ENCODE measurements at regions not wholly inside any gene's neighbourhood (a gene's known extent, or its start where the extent isn't known, plus 50 kb on each side); places are given as distances from the start of the nearest gene placed in this dataset.
"Not testable (repeated sequence)": the region's sequence is repeated elsewhere in the genome, so short reads cannot be mapped to it uniquely, and the experiment has no call there.

- in situ Hi-C loops (cut with HindIII; ENCODE audit: low sequenced_read_pairs): no loop called here
Observed at GRCh38 chr11:122604621-122605020, 50.9 kb upstream of the UBASH3B start.

- in situ Hi-C loops (cut with HindIII; ENCODE audit: low sequenced_read_pairs): no loop called here
Observed at GRCh38 chr11:122601141-122602125, 54.1 kb upstream of the UBASH3B start.

- in situ Hi-C loops (cut with HindIII; ENCODE audit: low sequenced_read_pairs): no loop called here
Observed at GRCh38 chr11:122600290-122600689, 55.2 kb upstream of the UBASH3B start.

GRCh38 chr11:122599434-122599833, 56.1 kb upstream of the UBASH3B start:
- in situ Hi-C loops (cut with HindIII; ENCODE audit: low sequenced_read_pairs): no loop called here

- in situ Hi-C loops (cut with HindIII; ENCODE audit: low sequenced_read_pairs): no loop called here
Observed at GRCh38 chr11:122598971-122599370, 56.6 kb upstream of the UBASH3B start.

GRCh38 chr11:122597511-122597910, 58.0 kb upstream of the UBASH3B start:
- in situ Hi-C loops (cut with HindIII; ENCODE audit: low sequenced_read_pairs): no loop called here

GRCh38 chr11:122594986-122595645, 60.4 kb upstream of the UBASH3B start:
- in situ Hi-C loops (cut with HindIII; ENCODE audit: low sequenced_read_pairs): no loop called here

GRCh38 chr11:122593473-122594420, 61.8 kb upstream of the UBASH3B start:
- in situ Hi-C loops (cut with HindIII; ENCODE audit: low sequenced_read_pairs): no loop called here

- in situ Hi-C loops (cut with HindIII; ENCODE audit: low sequenced_read_pairs): no loop called here
Observed at GRCh38 chr11:122592641-122593040, 62.9 kb upstream of the UBASH3B start.

- in situ Hi-C loops (cut with HindIII; ENCODE audit: low sequenced_read_pairs): loop anchor here (5.0 kb wide), 1 partner anchor 47 kb away; no protein-coding TSS in a partner anchor
Observed at GRCh38 chr11:122584670-122585069, 70.9 kb upstream of the UBASH3B start.

GRCh38 chr11:122580071-122580470, 75.5 kb upstream of the UBASH3B start:
- in situ Hi-C loops (cut with HindIII; ENCODE audit: low sequenced_read_pairs): not testable (repeated sequence)

GRCh38 chr11:122578171-122578825, 77.2 kb upstream of the UBASH3B start:
- in situ Hi-C loops (cut with HindIII; ENCODE audit: low sequenced_read_pairs): no loop called here

GRCh38 chr11:122572592-122572991, 82.9 kb upstream of the UBASH3B start:
- in situ Hi-C loops (cut with HindIII; ENCODE audit: low sequenced_read_pairs): no loop called here

- in situ Hi-C loops (cut with HindIII; ENCODE audit: low sequenced_read_pairs): no loop called here
Observed at GRCh38 chr11:122563761-122564160, 91.8 kb upstream of the UBASH3B start.

- in situ Hi-C loops (cut with HindIII; ENCODE audit: low sequenced_read_pairs): no loop called here
Observed at GRCh38 chr11:122559734-122560382, 95.7 kb upstream of the UBASH3B start.

- in situ Hi-C loops (cut with HindIII; ENCODE audit: low sequenced_read_pairs): not testable (repeated sequence)
Observed at GRCh38 chr11:122559218-122559617, 96.3 kb upstream of the UBASH3B start.

- in situ Hi-C loops (cut with HindIII; ENCODE audit: low sequenced_read_pairs): not testable (repeated sequence)
Observed at GRCh38 chr11:122557163-122557562, 98.4 kb upstream of the UBASH3B start.

GRCh38 chr11:122556605-122557004, 98.9 kb upstream of the UBASH3B start:
- in situ Hi-C loops (cut with HindIII; ENCODE audit: low sequenced_read_pairs): no loop called here

- in situ Hi-C loops (cut with HindIII; ENCODE audit: low sequenced_read_pairs): loop anchor here (5.0 kb wide), 1 partner anchor 49 kb away; no protein-coding TSS in a partner anchor
Observed at GRCh38 chr11:122538060-122538459, 117.5 kb upstream of the UBASH3B start.

GRCh38 chr11:122524898-122525297, 130.6 kb upstream of the UBASH3B start:
- in situ Hi-C loops (cut with HindIII; ENCODE audit: low sequenced_read_pairs): no loop called here
